Endothelial cell of umbilical vein (primary cell): ENCODE measurements at regions not wholly inside any gene's neighbourhood (a gene's known extent, or its start where the extent isn't known, plus 50 kb on each side); places are given as distances from the start of the nearest gene placed in this dataset.

Experiments
- BruUV-seq: library from RNA; stranded (reverse); fragments of 400-500 nt; replicated peaks from 2 replicates; lab custom pipeline; 2021; lab: Mats Ljungman, UMichigan
- CTCF ChIA-PET: fragments of 300-600, 350-600 bp; sonication (Branson Sonifier 250); formaldehyde crosslinking; loops from one replicate; lab custom pipeline; 2021; ENCODE audit warnings: antibody characterized with exemption, inconsistent platforms; lab: Charles Lee
- POLR2A ChIA-PET: fragments of 300-600, 350-600 bp; sonication (Branson Sonifier 250); formaldehyde crosslinking; loops from one replicate; lab custom pipeline; 2021; ENCODE audit warnings: antibody characterized with exemption, inconsistent platforms; lab: Charles Lee
- DNase-seq: peaks from one replicate; pipeline ENCODE4 v3.0.0-alpha.2; 2011; ENCODE audit warnings: low read depth, low spot score
- FAIRE-seq: peaks from 2 replicates; lab custom pipeline; 2011; peaks lifted over from hg19 to GRCh38; lab: Jason Lieb, UNC
- H2AFZ ChIP-seq: 2 replicates; pipeline ENCODE4 v1.6.0; 2012; ENCODE audit warnings: low read depth, low read length, control low read depth, inconsistent platforms
- H3K27ac ChIP-seq: 2 replicates; pipeline ENCODE4 v1.5.1; 2011; ENCODE audit warnings: low read depth, mild to moderate bottlenecking, control low read depth, low read length, moderate library complexity; ENCODE audit not compliant: insufficient read depth
- H3K27me3 ChIP-seq, 2 experiments: 2 replicates each; pipeline versions ENCODE4 v1.6.0 to v1.6.1; 2011; ENCODE audit warnings: low read length in 2 of 2, mixed read lengths in 1 of 2; ENCODE audit not compliant: control insufficient read depth in 2 of 2, insufficient read depth in 2 of 2
- H3K36me3 ChIP-seq, 2 experiments: 2 replicates in 1 of 2; 3 replicates in 1 of 2; pipeline ENCODE4 v1.5.1; 2011; ENCODE audit warnings: low read length in 2 of 2, mild to moderate bottlenecking in 1 of 2, moderate library complexity in 1 of 2; ENCODE audit not compliant: control insufficient read depth in 2 of 2, insufficient read depth in 2 of 2; ENCODE audit errors: extremely low read depth in 1 of 2
- H3K4me1 ChIP-seq: 3 replicates; pipeline ENCODE4 v1.5.1; 2011; ENCODE audit warnings: mild to moderate bottlenecking, low read length; ENCODE audit not compliant: control insufficient read depth, insufficient read depth; ENCODE audit errors: extremely low read depth
- H3K4me2 ChIP-seq: 2 replicates; pipeline ENCODE4 v1.6.1; 2011; ENCODE audit warnings: low read length, control low read depth, mixed read lengths; ENCODE audit not compliant: insufficient read depth
- H3K4me3 ChIP-seq, 3 experiments: fragments of 200-600 bp in 1 of 3; sonication (generic), shearing (Covaris generic) in 1 of 3; replicated peaks in 1 of 3; 2 replicates each; pipeline ENCODE4 v1.5.1; 2011 to 2016; ENCODE audit warnings: control low read depth in 3 of 3, low read length in 3 of 3, mild to moderate bottlenecking in 2 of 3, inconsistent platforms in 1 of 3, low read depth in 1 of 3, moderate library complexity in 1 of 3; ENCODE audit not compliant: insufficient read depth in 1 of 3
- H3K79me2 ChIP-seq: 2 replicates; pipeline ENCODE4 v1.6.0; 2012; ENCODE audit warnings: low read length, inconsistent platforms; ENCODE audit not compliant: control insufficient read depth, insufficient read depth
- H3K9ac ChIP-seq: replicated peaks from 2 replicates; pipeline ENCODE3; 2011; ENCODE audit warnings: low read length, control low read depth; ENCODE audit not compliant: insufficient read depth; ENCODE audit errors: extremely low read depth
- H3K9me1 ChIP-seq: replicated peaks from 3 replicates; pipeline ENCODE4 v1.6.0; 2011; ENCODE audit warnings: mild to moderate bottlenecking, low read length; ENCODE audit not compliant: control insufficient read depth, insufficient read depth; ENCODE audit errors: extremely low read depth
- H3K9me3 ChIP-seq: replicated peaks from 2 replicates; pipeline ENCODE4 v1.5.1; 2012; ENCODE audit warnings: low read length, inconsistent platforms; ENCODE audit not compliant: control insufficient read depth, insufficient read depth
- H4K20me1 ChIP-seq: replicated peaks from 2 replicates; pipeline ENCODE3; 2011; ENCODE audit warnings: mild to moderate bottlenecking, low read length; ENCODE audit not compliant: control insufficient read depth, insufficient read depth; ENCODE audit errors: extremely low read depth
- EZH2 ChIP-seq: IDR thresholded peaks from 2 replicates; pipeline ENCODE4 v1.6.1; 2012; ENCODE audit warnings: borderline replicate concordance, low read depth, mild to moderate bottlenecking, moderate library complexity, low read length, inconsistent platforms; ENCODE audit not compliant: severe bottlenecking
- FOS ChIP-seq: IDR thresholded peaks from 2 replicates; pipeline ENCODE4 v1.6.1; 2011; ENCODE audit warnings: mild to moderate bottlenecking, low read length, moderate library complexity, borderline replicate concordance; ENCODE audit not compliant: insufficient read depth
- GATA2 ChIP-seq: IDR thresholded peaks from 2 replicates; pipeline ENCODE4 v1.7.0; 2011; ENCODE audit warnings: low read depth, mild to moderate bottlenecking, moderate library complexity, mixed read lengths, low read length; ENCODE audit not compliant: insufficient read length, insufficient read depth
- JUN ChIP-seq: IDR thresholded peaks from 2 replicates; pipeline ENCODE4 v1.6.1; 2011; ENCODE audit warnings: borderline replicate concordance, low read depth; ENCODE audit not compliant: insufficient read length, insufficient read depth
- MYC ChIP-seq: IDR thresholded peaks from one replicate; pipeline ENCODE4 v1.6.1; 2011; ENCODE audit warnings: mild to moderate bottlenecking, low read depth, low read length
- POLR2A ChIP-seq: IDR thresholded peaks from 2 replicates; pipeline ENCODE4 v1.6.1; 2012; ENCODE audit warnings: low read depth, mild to moderate bottlenecking, control low read depth, low read length
- POLR2AphosphoS5 ChIP-seq: IDR thresholded peaks from 2 replicates; pipeline ENCODE4 v1.6.1; 2012; ENCODE audit warnings: low read depth, mild to moderate bottlenecking, control low read depth, low read length, moderate library complexity; ENCODE audit not compliant: insufficient read depth
- dilution Hi-C: fragments of 300-500 bp; cut with MboI; formaldehyde crosslinking; loops from one replicate; pipeline ENCODE4 v1.15.0; 2019; ENCODE audit warnings: low sequenced_read_pairs; ENCODE audit not compliant: extremely low pct_ligation_motif_present
- intact Hi-C: fragments of 100-400 bp; cut with micrococcal nuclease; formaldehyde crosslinking; loops from one replicate; pipeline ENCODE4 v1.10.0; 2022
- TF ChIP-seq, protein P1 (sequence below): IDR thresholded peaks from 2 replicates; pipeline ENCODE4 v1.6.1; 2011; ENCODE audit not compliant: insufficient read depth, insufficient read length
- TF ChIP-seq, protein P2 (sequence below), 2 donors: IDR thresholded peaks; 1 replicate in 1 of 2; 2 replicates in 1 of 2; pipeline ENCODE4 v1.5.1; 2011; ENCODE audit warnings: low read length in 2 of 2, mild to moderate bottlenecking in 2 of 2, moderate library complexity in 2 of 2, control low read depth in 1 of 2, inconsistent platforms in 1 of 2, low read depth in 1 of 2; ENCODE audit not compliant: insufficient read depth in 1 of 2; ENCODE audit errors: extremely low read depth in 1 of 2

DNA sequence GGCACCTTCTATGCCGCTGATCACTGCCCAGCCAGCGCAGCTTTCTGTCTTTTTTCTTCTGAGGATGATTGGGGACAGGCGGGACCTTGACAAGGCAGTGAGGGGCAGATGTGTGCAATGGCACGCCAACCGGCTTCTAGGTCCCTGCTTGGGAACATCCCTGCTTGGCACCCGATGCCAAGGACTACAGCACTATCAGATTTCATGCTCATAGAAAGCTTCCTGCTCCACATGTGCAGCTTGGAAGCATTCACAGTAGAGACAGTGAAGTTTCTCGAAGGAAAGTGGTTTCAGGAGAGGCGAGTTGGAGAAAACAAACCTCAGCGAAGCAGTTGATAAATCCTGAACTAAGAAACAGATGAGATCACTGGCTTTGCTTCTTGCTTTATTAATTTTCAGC, 267.5 kb upstream of the HABP2 start:
- H3K9me3 ChIP-seq: no peaks in the 10 kb centered on the region
- TF ChIP-seq, protein P1, sequence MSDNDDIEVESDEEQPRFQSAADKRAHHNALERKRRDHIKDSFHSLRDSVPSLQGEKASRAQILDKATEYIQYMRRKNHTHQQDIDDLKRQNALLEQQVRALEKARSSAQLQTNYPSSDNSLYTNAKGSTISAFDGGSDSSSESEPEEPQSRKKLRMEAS: no peak
- TF ChIP-seq POLR2AphosphoS5 (no peak), GATA2 (no peak), MYC (no peak), POLR2A (no peak), JUN (no peak), EZH2 (no peak), FOS (no peak)
- TF ChIP-seq, protein P2, sequence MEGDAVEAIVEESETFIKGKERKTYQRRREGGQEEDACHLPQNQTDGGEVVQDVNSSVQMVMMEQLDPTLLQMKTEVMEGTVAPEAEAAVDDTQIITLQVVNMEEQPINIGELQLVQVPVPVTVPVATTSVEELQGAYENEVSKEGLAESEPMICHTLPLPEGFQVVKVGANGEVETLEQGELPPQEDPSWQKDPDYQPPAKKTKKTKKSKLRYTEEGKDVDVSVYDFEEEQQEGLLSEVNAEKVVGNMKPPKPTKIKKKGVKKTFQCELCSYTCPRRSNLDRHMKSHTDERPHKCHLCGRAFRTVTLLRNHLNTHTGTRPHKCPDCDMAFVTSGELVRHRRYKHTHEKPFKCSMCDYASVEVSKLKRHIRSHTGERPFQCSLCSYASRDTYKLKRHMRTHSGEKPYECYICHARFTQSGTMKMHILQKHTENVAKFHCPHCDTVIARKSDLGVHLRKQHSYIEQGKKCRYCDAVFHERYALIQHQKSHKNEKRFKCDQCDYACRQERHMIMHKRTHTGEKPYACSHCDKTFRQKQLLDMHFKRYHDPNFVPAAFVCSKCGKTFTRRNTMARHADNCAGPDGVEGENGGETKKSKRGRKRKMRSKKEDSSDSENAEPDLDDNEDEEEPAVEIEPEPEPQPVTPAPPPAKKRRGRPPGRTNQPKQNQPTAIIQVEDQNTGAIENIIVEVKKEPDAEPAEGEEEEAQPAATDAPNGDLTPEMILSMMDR (IDR thresholded peaks at IDR 0.05; ENCODE audit: extremely low read depth in 1 of 2, insufficient read depth in 1 of 2, low read depth in 1 of 2, low read length in 2 of 2): no peak
- no peaks in the 10 kb centered on the region for H3K4me1 ChIP-seq
- H3K27me3 ChIP-seq: no peaks in the 10 kb centered on the region
- no peak overlapping the region for H2AFZ ChIP-seq
- H3K27ac ChIP-seq: no peak overlapping the region
- intact Hi-C loops: no loop called here
- FAIRE-seq: no peak
- no peak overlapping the region for H3K4me2 ChIP-seq
- no peaks in the 10 kb centered on the region for H3K9me1 ChIP-seq
- no peak for DNase-seq
- dilution Hi-C loops: no loop called here
- no peak overlapping the region for H3K9ac ChIP-seq
- no TSS peak for BruUV-seq
- CTCF ChIA-PET: interaction anchor here (0.9 kb wide), 1 partner anchor 13 kb away, joined by 5 read pairs; no protein-coding TSS in a partner anchor
- no peak overlapping the region for H3K4me3 ChIP-seq
- POLR2A ChIA-PET: no interaction called here
- H4K20me1 ChIP-seq: no peaks in the 10 kb centered on the region
- H3K79me2 ChIP-seq: no peaks in the 10 kb centered on the region
- no peaks in the 10 kb centered on the region for H3K36me3 ChIP-seq
